ENCODE measurements at regions not wholly inside any gene's neighbourhood (a gene's known extent, or its start where the extent isn't known, plus 50 kb on each side); places are given as distances from the start of the nearest gene placed in this dataset.

GRCh38 chr1:172977296-172978017, 73.3 kb downstream of the TNFSF18 start:
- no peak for DNase-seq (ENCODE audit: low spot score in 2 of 2)
- no peak overlapping the region for H3K4me3 ChIP-seq (ENCODE audit: low read depth, poor library complexity, severe bottlenecking)
- WGBS, 2 donors = 54 to 55% methylated on average over 5 of the region's 5 CpGs
- TF ChIP-seq POLR2A (IDR thresholded peaks at IDR 0.05) = no peak
- TF ChIP-seq CTCF (IDR thresholded peaks at IDR 0.05) = no peak
- intact Hi-C loops (cut with DNase I; ENCODE audit: low total_unique reads) = no loop called here

- 55 to 56% methylated on average over 3 of the region's 3 CpGs for WGBS, 2 donors
- TF ChIP-seq CTCF (IDR thresholded peaks at IDR 0.05) (no peak), POLR2A (IDR thresholded peaks at IDR 0.05) (no peak)
- intact Hi-C loops (cut with DNase I; ENCODE audit: low total_unique reads) = no loop called here
- no peak overlapping the region for H3K4me3 ChIP-seq (ENCODE audit: low read depth, poor library complexity, severe bottlenecking)
- DNase-seq (ENCODE audit: low spot score in 2 of 2) = no peak
These were observed 72.1 kb downstream of the TNFSF18 start for GRCh38 chr1:172978595-172978994.

GRCh38 chr1:172979828-172980227, 70.9 kb downstream of the TNFSF18 start:
- DNase-seq (ENCODE audit: low spot score in 2 of 2) = no peak
- TF ChIP-seq CTCF (IDR thresholded peaks at IDR 0.05) (no peak), POLR2A (IDR thresholded peaks at IDR 0.05) (no peak)
- no peak overlapping the region for H3K4me3 ChIP-seq (ENCODE audit: low read depth, poor library complexity, severe bottlenecking)
- intact Hi-C loops (cut with DNase I; ENCODE audit: low total_unique reads) = no loop called here
- WGBS, 2 donors = 55 to 76% methylated on average over 3 of the region's 3 CpGs

- no peak for DNase-seq (ENCODE audit: low spot score in 2 of 2)
- WGBS, 2 donors = 69 to 74% methylated on average over 2 of the region's 2 CpGs
- intact Hi-C loops (cut with DNase I; ENCODE audit: low total_unique reads) = no loop called here
- TF ChIP-seq POLR2A (IDR thresholded peaks at IDR 0.05) (no peak), CTCF (IDR thresholded peaks at IDR 0.05) (no peak)
- H3K4me3 ChIP-seq (ENCODE audit: low read depth, poor library complexity, severe bottlenecking) = no peak overlapping the region
These were observed 70.3 kb downstream of the TNFSF18 start for GRCh38 chr1:172980456-172980855.

- WGBS, 2 donors = 91 to 95% methylated on average over 2 of the region's 2 CpGs
- intact Hi-C loops (cut with DNase I; ENCODE audit: low total_unique reads) = no loop called here
- H3K4me3 ChIP-seq (ENCODE audit: low read depth, poor library complexity, severe bottlenecking) = no peak overlapping the region
These were observed 69.8 kb downstream of the TNFSF18 start for GRCh38 chr1:172980971-172981370.

More at GRCh38 chr1:172980971-172981370, 69.8 kb downstream of the TNFSF18 start:
- no peak for DNase-seq (ENCODE audit: low spot score in 2 of 2)
- no peak for TF ChIP-seq CTCF (IDR thresholded peaks at IDR 0.05)
